HepG2 (cell line): ENCODE measurements at regions not wholly inside any gene's neighbourhood (a gene's known extent, or its start where the extent isn't known, plus 50 kb on each side); places are given as distances from the start of the nearest gene placed in this dataset.
"Not testable (repeated sequence)": the region's sequence is repeated elsewhere in the genome, so short reads cannot be mapped to it uniquely, and the experiment has no call there.

Experiments used
- EP300 ChIP-seq, 3 experiments: sonication (generic) in 1 of 3; formaldehyde crosslinking in 1 of 3; IDR thresholded peaks; 2 replicates each; pipeline versions ENCODE4 v1.5.1 to v1.6.1; 2011 to 2020; ENCODE audit warnings: low read depth in 2 of 3, low read length in 2 of 3, borderline replicate concordance in 1 of 3, improper control_type of control experiment in 1 of 3, mild to moderate bottlenecking in 1 of 3, missing genetic modification reagents in 1 of 3, moderate library complexity in 1 of 3
- NFYC ChIP-seq: IDR thresholded peaks from 2 replicates; pipeline ENCODE4 v1.6.1; 2016; ENCODE audit warnings: missing genetic modification reagents, missing compliant biosample characterization
- NKX3-1 ChIP-seq: sonication (generic); formaldehyde crosslinking; IDR thresholded peaks from 2 replicates; pipeline ENCODE4 v1.5.0; 2020; ENCODE audit warnings: missing genetic modification reagents
- PHF20 ChIP-seq: sonication (generic); formaldehyde crosslinking; IDR thresholded peaks from 2 replicates; pipeline ENCODE4 v1.5.0; 2020; ENCODE audit warnings: mild to moderate bottlenecking, missing genetic modification reagents
- ZNF251 ChIP-seq: sonication (generic); formaldehyde crosslinking; IDR thresholded peaks from 2 replicates; pipeline ENCODE4 v1.9.0; 2021; ENCODE audit warnings: mild to moderate bottlenecking, missing genetic modification reagents
- ZNF354B ChIP-seq: sonication (generic); formaldehyde crosslinking; IDR thresholded peaks from 2 replicates; pipeline ENCODE4 v1.8.0; 2022; ENCODE audit warnings: mild to moderate bottlenecking, missing genetic modification reagents
- TF ChIP-seq, protein P1 (sequence below): sonication (generic); formaldehyde crosslinking; IDR thresholded peaks from 2 replicates; pipeline ENCODE4 v1.9.0; 2022; ENCODE audit warnings: missing genetic modification reagents, mild to moderate bottlenecking, borderline replicate concordance
- TF ChIP-seq, protein P2 (sequence below): fragments of 450-650 bp; IDR thresholded peaks from 2 replicates; pipeline ENCODE4 v1.6.1; 2017; ENCODE audit warnings: mild to moderate bottlenecking
- TF ChIP-seq, protein P3 (sequence below): sonication (generic); formaldehyde crosslinking; IDR thresholded peaks from 2 replicates; pipeline ENCODE4 v1.4.0; 2020; ENCODE audit warnings: missing genetic modification reagents, borderline replicate concordance

DNA sequence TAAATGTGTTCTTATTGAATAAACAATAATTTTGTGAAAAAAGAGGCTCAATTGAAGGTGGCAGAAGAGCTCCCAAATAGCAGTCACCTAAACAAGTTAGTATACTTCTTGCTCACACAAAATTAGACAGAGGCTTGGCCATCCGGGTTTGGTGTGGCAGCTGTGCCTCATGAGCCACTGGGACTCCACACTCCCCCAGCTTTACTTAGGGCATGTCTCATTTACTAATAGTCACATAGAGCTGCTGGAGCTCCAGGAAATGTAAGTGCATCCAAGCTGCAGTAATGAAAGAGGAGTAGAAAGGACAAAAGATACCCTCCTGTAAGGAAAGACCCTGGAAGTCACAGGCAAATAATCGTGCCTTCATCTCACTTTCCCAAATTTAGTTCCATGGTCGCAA is 188.8 kb downstream of the ANKRD36 start:
- TF ChIP-seq, protein P1, sequence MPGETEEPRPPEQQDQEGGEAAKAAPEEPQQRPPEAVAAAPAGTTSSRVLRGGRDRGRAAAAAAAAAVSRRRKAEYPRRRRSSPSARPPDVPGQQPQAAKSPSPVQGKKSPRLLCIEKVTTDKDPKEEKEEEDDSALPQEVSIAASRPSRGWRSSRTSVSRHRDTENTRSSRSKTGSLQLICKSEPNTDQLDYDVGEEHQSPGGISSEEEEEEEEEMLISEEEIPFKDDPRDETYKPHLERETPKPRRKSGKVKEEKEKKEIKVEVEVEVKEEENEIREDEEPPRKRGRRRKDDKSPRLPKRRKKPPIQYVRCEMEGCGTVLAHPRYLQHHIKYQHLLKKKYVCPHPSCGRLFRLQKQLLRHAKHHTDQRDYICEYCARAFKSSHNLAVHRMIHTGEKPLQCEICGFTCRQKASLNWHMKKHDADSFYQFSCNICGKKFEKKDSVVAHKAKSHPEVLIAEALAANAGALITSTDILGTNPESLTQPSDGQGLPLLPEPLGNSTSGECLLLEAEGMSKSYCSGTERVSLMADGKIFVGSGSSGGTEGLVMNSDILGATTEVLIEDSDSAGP (CRISPR knock-in tag): not testable (repeated sequence)
- TF ChIP-seq ZNF354B (CRISPR knock-in tag); NFYC (CRISPR knock-in tag); ZNF251; NKX3-1 (CRISPR knock-in tag); PHF20 (CRISPR knock-in tag); EP300 (IDR thresholded peaks at IDR 0.05; ENCODE audit: low read depth in 2 of 2, low read length in 2 of 2); EP300 (CRISPR knock-in tag; IDR thresholded peaks at IDR 0.05; ENCODE audit: borderline replicate concordance): not testable (repeated sequence)
- TF ChIP-seq, protein P2, sequence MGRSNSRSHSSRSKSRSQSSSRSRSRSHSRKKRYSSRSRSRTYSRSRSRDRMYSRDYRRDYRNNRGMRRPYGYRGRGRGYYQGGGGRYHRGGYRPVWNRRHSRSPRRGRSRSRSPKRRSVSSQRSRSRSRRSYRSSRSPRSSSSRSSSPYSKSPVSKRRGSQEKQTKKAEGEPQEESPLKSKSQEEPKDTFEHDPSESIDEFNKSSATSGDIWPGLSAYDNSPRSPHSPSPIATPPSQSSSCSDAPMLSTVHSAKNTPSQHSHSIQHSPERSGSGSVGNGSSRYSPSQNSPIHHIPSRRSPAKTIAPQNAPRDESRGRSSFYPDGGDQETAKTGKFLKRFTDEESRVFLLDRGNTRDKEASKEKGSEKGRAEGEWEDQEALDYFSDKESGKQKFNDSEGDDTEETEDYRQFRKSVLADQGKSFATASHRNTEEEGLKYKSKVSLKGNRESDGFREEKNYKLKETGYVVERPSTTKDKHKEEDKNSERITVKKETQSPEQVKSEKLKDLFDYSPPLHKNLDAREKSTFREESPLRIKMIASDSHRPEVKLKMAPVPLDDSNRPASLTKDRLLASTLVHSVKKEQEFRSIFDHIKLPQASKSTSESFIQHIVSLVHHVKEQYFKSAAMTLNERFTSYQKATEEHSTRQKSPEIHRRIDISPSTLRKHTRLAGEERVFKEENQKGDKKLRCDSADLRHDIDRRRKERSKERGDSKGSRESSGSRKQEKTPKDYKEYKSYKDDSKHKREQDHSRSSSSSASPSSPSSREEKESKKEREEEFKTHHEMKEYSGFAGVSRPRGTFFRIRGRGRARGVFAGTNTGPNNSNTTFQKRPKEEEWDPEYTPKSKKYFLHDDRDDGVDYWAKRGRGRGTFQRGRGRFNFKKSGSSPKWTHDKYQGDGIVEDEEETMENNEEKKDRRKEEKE: not testable (repeated sequence)
- TF ChIP-seq, protein P3, sequence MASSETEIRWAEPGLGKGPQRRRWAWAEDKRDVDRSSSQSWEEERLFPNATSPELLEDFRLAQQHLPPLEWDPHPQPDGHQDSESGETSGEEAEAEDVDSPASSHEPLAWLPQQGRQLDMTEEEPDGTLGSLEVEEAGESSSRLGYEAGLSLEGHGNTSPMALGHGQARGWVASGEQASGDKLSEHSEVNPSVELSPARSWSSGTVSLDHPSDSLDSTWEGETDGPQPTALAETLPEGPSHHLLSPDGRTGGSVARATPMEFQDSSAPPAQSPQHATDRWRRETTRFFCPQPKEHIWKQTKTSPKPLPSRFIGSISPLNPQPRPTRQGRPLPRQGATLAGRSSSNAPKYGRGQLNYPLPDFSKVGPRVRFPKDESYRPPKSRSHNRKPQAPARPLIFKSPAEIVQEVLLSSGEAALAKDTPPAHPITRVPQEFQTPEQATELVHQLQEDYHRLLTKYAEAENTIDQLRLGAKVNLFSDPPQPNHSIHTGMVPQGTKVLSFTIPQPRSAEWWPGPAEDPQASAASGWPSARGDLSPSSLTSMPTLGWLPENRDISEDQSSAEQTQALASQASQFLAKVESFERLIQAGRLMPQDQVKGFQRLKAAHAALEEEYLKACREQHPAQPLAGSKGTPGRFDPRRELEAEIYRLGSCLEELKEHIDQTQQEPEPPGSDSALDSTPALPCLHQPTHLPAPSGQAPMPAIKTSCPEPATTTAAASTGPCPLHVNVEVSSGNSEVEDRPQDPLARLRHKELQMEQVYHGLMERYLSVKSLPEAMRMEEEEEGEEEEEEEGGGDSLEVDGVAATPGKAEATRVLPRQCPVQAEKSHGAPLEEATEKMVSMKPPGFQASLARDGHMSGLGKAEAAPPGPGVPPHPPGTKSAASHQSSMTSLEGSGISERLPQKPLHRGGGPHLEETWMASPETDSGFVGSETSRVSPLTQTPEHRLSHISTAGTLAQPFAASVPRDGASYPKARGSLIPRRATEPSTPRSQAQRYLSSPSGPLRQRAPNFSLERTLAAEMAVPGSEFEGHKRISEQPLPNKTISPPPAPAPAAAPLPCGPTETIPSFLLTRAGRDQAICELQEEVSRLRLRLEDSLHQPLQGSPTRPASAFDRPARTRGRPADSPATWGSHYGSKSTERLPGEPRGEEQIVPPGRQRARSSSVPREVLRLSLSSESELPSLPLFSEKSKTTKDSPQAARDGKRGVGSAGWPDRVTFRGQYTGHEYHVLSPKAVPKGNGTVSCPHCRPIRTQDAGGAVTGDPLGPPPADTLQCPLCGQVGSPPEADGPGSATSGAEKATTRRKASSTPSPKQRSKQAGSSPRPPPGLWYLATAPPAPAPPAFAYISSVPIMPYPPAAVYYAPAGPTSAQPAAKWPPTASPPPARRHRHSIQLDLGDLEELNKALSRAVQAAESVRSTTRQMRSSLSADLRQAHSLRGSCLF (CRISPR knock-in tag): not testable (repeated sequence)
